ENCODE measurements at regions not wholly inside any gene's neighbourhood (a gene's known extent, or its start where the extent isn't known, plus 50 kb on each side); places are given as distances from the start of the nearest gene placed in this dataset.
"Not testable (repeated sequence)": the region's sequence is repeated elsewhere in the genome, so short reads cannot be mapped to it uniquely, and the experiment has no call there.

DNA sequence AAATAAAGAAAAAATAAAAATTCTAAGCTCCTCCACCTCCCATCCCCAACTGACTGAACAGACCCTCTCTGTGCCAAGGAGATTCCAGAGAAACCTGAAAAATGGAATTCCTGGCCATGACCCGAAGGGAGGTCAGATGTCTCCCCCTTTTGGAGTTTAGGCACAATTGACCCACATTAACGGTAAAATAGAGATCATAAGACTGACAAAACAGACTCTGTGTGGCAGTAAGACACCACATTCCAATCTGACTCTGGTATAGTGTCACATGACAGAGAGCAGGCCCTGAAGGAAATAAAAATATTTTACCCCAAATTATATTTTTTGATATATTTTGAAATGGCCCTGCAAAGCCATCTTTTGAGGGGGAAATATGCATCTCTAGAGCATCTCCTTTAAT is 115.1 kb upstream of the ZKSCAN2 start:
- no peak for TF ChIP-seq POLR2A (IDR thresholded peaks at IDR 0.05; ENCODE audit: low read depth, low read length)
- TF ChIP-seq TAF1 (IDR thresholded peaks at IDR 0.05; ENCODE audit: borderline replicate concordance, low read depth, low read length), result no peak
- no peak for TF ChIP-seq POLR2AphosphoS5 (IDR thresholded peaks at IDR 0.05; ENCODE audit: low read depth, low read length)
- no peak for DNase-seq (ENCODE audit: insufficient read length)

DNA sequence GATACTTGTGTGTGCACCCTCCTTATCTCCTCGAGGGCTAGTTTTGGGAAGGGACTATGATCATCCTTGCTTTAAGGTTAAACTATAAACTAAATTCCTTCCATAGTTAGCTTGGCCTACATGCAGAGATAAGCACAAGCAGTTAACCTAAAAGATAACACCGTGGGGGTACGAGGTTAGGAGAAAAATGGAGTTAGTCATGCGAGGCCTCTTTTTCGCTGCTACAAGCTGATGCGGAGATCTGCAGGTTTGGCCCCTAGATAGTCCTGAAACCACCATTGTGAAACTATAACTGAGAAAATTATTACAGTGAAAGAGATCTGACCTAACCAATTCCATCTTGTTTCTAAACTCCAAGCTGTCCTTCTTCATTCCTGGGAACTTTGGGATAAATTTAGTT is 113.7 kb upstream of the ZKSCAN2 start:
- DNase-seq (ENCODE audit: insufficient read length), result no peak
- no peak for FAIRE-seq
- TF ChIP-seq POLR2A (IDR thresholded peaks at IDR 0.05; ENCODE audit: low read depth, low read length) (no peak), POLR2AphosphoS5 (IDR thresholded peaks at IDR 0.05; ENCODE audit: low read depth, low read length) (no peak), TAF1 (IDR thresholded peaks at IDR 0.05; ENCODE audit: borderline replicate concordance, low read depth, low read length) (no peak)

More for the DNA sequence above, 115.1 kb upstream of the ZKSCAN2 start:
- FAIRE-seq, result no peak

DNA sequence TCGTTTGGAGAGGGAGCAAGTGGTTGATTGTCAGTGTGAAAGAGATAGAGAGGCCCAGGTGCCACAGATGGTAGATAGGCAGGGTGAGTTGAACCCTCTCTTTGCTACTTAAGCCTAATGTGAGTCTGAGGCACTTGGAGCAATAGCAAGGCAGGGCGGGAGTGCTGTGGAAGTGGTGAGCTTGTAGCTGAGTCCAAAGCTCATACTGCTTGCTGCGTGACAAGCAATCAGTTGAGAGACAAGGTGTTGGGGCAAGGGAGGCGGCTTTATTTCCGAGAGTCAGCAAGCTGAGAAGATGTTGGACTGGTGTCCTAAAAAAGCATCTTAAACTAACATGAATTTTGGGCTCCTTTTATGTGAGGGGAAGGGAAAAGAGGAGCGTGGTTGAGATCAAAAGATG is 112.9 kb upstream of the ZKSCAN2 start:
- TF ChIP-seq POLR2A (IDR thresholded peaks at IDR 0.05; ENCODE audit: low read depth, low read length) (no peak), TAF1 (IDR thresholded peaks at IDR 0.05; ENCODE audit: borderline replicate concordance, low read depth, low read length) (no peak), POLR2AphosphoS5 (IDR thresholded peaks at IDR 0.05; ENCODE audit: low read depth, low read length) (no peak)
- no peak for FAIRE-seq
- DNase-seq (ENCODE audit: insufficient read length), result no peak

DNA sequence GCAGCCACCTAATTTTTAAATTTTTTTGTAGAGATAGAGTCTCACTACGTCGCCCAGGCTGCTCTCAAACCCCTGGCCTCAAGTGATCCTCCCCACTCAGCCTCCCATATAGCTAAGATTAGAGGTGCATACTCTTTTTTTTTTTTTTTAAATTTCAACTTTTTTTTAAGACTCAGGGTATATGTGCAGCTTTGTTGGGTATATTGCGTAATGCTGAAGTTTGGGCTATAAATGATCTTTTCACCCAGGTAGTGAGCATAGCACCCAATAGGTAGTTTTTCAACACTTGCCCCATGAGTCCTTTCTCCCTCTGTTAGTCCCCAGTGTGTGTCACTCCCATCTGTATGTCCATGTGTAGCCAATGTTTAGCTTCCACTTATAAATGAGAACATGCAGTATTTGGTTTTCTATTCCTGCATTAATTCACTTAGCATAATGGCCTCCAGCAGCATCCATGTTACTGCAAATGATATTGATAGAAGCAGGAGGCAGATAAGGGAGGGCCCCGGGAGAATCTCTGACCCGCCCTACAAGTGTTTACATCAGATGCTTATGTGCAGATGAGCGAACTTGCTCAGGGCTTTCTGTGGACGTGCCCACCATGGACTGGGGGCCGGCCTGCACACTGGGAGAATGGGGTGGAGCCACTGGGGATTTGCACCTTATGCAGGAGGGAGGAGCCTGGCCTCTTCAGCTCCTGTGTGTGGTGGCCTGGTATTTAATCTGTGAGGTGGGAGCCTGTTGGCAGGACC is 110.3 kb upstream of the ZKSCAN2 start:
- FAIRE-seq (no peak), DNase-seq (ENCODE audit: insufficient read length) (no peak)
- TF ChIP-seq TAF1 (IDR thresholded peaks at IDR 0.05; ENCODE audit: borderline replicate concordance, low read depth, low read length), result no peak
- no peak for TF ChIP-seq POLR2A (IDR thresholded peaks at IDR 0.05; ENCODE audit: low read depth, low read length)

DNA sequence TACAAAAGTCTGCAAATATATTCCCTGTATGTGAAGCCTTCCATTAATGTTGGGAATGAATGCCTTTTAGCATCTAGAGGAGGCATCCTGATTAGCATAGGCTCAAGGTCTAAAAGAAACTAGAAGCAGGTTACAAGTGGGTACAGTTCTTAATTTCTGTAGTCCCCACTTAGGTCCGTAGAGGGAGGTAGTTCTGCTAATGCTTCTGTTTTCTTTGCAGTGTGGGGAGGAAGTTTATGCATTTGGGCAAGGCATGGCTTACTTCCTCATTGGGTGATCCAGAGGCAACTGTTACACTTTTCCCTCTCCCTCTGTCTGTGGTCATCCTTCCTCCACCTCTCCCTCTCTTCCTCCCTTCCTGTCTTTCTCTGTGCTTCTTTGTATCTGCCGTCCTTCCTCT is 108.4 kb upstream of the ZKSCAN2 start:
- FAIRE-seq, result no peak
- TF ChIP-seq TAF1 (IDR thresholded peaks at IDR 0.05; ENCODE audit: borderline replicate concordance, low read depth, low read length), result no peak
- no peak for TF ChIP-seq POLR2A (IDR thresholded peaks at IDR 0.05; ENCODE audit: low read depth, low read length)
- TF ChIP-seq POLR2AphosphoS5 (IDR thresholded peaks at IDR 0.05; ENCODE audit: low read depth, low read length), result no peak
- no peak for DNase-seq (ENCODE audit: insufficient read length)

DNA sequence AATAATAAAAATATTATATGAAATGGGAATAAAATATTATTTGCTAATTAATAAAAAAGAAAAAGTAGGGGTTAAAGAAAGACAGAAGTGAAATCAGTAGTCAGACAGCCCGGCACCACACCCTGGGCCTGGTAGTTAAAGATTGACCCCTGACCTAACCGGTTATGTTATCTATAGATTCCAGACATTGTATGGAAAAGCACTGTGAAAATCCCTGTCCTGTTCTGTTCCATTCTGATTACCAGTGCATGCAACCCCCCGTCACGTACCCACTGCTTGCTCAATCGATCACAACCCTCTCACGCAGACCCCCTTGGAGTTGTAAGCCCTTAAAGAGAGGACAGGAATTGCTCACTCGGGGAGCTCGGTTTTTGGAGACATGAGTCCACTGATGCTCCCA is 101.9 kb upstream of the ZKSCAN2 start:
- DNase-seq (ENCODE audit: insufficient read length); FAIRE-seq: not testable (repeated sequence)

DNA sequence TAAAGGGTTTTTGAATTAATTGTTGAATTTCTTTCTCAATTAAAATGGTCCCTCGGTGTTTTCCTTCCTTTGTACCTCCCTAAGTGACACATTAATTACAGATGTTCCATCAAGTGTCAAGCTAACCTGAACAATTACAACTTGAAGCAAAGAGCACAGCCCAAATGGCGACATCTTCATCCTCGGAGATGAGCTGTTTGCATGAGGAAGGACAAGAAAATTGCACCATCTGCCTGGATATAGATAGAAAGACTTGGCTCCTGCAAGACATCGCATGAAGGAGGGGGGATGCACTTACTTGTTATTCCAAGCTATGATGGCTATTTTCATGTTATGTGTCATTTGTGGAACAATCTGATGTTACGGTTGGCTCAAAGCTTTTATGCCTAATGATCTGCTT is 86.4 kb upstream of the ZKSCAN2 start:
- TF ChIP-seq POLR2A (IDR thresholded peaks at IDR 0.05; ENCODE audit: low read depth, low read length), result no peak
- TF ChIP-seq TAF1 (IDR thresholded peaks at IDR 0.05; ENCODE audit: borderline replicate concordance, low read depth, low read length), result no peak
- no peak for TF ChIP-seq POLR2AphosphoS5 (IDR thresholded peaks at IDR 0.05; ENCODE audit: low read depth, low read length)
- DNase-seq (ENCODE audit: insufficient read length) (no peak), FAIRE-seq (no peak)

DNA sequence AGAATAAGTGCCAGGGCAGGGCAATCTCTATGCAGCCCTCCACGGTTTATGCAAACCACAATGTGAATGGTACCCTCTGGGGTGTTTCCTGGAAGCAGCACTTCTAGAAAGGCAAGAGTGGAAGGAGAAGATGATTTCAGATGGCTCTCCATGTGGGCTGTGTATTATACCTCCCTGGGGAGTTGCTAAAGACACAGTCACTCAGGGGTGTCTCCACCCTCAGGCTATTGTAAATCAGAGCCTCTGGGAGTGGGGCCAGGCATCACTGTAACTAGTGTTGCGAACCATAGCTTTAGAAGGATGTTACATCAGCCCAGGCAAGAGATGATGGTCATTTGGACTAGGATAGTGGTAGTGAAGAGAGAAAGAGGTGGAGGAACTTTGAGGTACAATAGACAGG is 83.3 kb upstream of the ZKSCAN2 start:
- no peak for FAIRE-seq
- DNase-seq (ENCODE audit: insufficient read length), result no peak
- TF ChIP-seq POLR2A (IDR thresholded peaks at IDR 0.05; ENCODE audit: low read depth, low read length), result no peak
- no peak for TF ChIP-seq TAF1 (IDR thresholded peaks at IDR 0.05; ENCODE audit: borderline replicate concordance, low read depth, low read length)
- no peak for TF ChIP-seq POLR2AphosphoS5 (IDR thresholded peaks at IDR 0.05; ENCODE audit: low read depth, low read length)

DNA sequence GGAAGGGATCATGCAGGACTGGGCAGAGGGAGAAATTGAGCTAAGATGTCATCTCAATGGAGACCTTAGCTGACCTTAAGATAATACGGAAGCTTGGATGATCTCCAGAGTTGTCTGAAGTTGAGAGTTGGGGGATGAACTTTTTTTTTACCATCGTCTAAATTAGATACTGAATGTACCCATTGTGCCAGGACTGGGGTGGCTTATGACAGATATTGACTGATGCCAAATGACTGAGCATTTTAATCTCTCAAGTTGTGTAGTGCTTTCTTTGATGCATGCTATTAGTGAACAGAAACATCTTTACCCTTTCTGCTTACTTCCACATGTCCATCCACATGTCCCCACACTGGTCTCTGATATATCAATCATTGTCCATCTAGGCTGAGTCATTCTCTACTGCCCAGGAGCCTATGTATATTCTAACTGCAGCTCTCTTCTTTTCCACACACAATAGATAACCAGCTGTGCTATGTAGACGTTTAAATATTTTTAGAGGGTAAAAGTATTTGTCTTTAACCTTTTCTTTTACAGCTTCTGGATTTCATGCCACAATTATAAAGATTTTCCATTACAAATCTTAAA is 60.2 kb upstream of the ZKSCAN2 start:
- no peak for DNase-seq (ENCODE audit: insufficient read length)
- FAIRE-seq, result no peak
- TF ChIP-seq POLR2AphosphoS5 (IDR thresholded peaks at IDR 0.05; ENCODE audit: low read depth, low read length) (no peak), POLR2A (IDR thresholded peaks at IDR 0.05; ENCODE audit: low read depth, low read length) (no peak), TAF1 (IDR thresholded peaks at IDR 0.05; ENCODE audit: borderline replicate concordance, low read depth, low read length) (no peak)

DNA sequence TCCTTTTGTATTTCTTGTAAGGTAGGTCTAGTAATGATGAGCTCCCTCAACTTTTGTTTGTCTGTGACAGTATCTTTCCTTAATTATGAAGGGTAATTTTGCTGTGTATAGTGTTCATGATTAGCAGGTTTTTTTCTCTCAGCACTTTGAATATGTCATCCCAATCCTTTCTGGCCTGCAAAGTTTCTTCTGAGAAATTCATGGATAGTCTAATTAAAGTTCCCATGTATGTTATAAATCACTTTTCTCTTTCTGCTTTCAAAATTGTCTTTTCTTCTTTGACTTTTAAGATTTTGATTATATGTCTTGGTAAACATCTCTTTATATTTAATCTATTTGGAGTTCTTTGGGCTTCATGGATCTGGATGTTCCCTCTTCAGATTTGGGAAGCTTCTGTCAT is 54.3 kb upstream of the ZKSCAN2 start:
- DNase-seq (ENCODE audit: insufficient read length) (no peak), FAIRE-seq (no peak)
- no peak for TF ChIP-seq TAF1 (IDR thresholded peaks at IDR 0.05; ENCODE audit: borderline replicate concordance, low read depth, low read length)
- no peak for TF ChIP-seq POLR2A (IDR thresholded peaks at IDR 0.05; ENCODE audit: low read depth, low read length)
- no peak for TF ChIP-seq POLR2AphosphoS5 (IDR thresholded peaks at IDR 0.05; ENCODE audit: low read depth, low read length)

DNA sequence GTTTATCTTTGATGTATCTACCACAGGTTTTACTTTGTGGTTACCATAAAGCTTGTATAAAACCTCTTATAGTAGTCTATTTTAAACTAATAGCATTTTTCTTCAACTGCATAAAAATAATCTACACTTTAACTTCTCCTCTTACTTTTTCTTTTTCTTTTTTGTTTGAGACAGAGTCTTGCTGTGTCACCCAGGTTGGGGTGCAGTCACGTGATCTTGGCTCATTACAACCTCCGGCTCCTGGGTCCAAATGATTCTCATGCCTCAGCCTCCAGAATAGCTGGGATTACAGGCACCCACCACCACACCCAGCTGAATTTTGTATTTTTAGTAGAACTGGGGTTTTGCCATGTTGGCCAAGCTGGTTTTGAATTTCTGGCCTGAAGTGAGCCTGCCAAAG is 53.4 kb upstream of the ZKSCAN2 start:
- DNase-seq (ENCODE audit: insufficient read length) (no peak), FAIRE-seq (no peak)
- TF ChIP-seq TAF1 (IDR thresholded peaks at IDR 0.05; ENCODE audit: borderline replicate concordance, low read depth, low read length) (no peak), POLR2AphosphoS5 (IDR thresholded peaks at IDR 0.05; ENCODE audit: low read depth, low read length) (no peak), POLR2A (IDR thresholded peaks at IDR 0.05; ENCODE audit: low read depth, low read length) (no peak)
